SK-N-SH (cell line): ENCODE measurements at regions not wholly inside any gene's neighbourhood (a gene's known extent, or its start where the extent isn't known, plus 50 kb on each side); places are given as distances from the start of the nearest gene placed in this dataset.

Source experiments
- CTCF ChIA-PET: fragments of 300-600, 350-600 bp; formaldehyde crosslinking; extraction: SDS; loops from one replicate; lab custom pipeline; 2021; lab: Yijun Ruan, JAX
- POLR2A ChIA-PET: fragments of 350-600 bp; sonication (Branson Sonifier 250); formaldehyde crosslinking; extraction: SDS; loops from one replicate; lab custom pipeline; 2020; ENCODE audit warnings: antibody characterized with exemption, inconsistent platforms; lab: Yijun Ruan, JAX
- DNase-seq: peaks from one replicate; pipeline ENCODE4 v3.0.0; 2012
- H2AFZ ChIP-seq: fragments of 200-600 bp; sonication (generic); 2 replicates; pipeline ENCODE4 v1.8.1; 2016; ENCODE audit warnings: antibody characterized with exemption, mild to moderate bottlenecking, low read depth
- H3F3A ChIP-seq: fragments of 200-600 bp; sonication (generic); replicated peaks from 2 replicates; pipeline ENCODE3; 2016; ENCODE audit warnings: antibody characterized with exemption, mild to moderate bottlenecking; ENCODE audit not compliant: insufficient read depth
- H3K27ac ChIP-seq, 2 experiments: fragments of 200-500 bp in 1 of 2; fragments of 200-600 bp in 1 of 2; sonication (Bioruptor generic) in 1 of 2; sonication (generic), shearing (Covaris generic) in 1 of 2; 2 replicates each; pipeline versions ENCODE4 v1.5.1 to v1.6.1; 2014 to 2016; ENCODE audit warnings: low read depth in 2 of 2, inconsistent platforms in 1 of 2, low read length in 1 of 2, mild to moderate bottlenecking in 1 of 2, mixed read lengths in 1 of 2
- H3K27me3 ChIP-seq: fragments of 200-600 bp; sonication (generic), shearing (Covaris generic); 2 replicates; pipeline ENCODE4 v1.6.1; 2016; ENCODE audit warnings: mixed run types; ENCODE audit not compliant: insufficient read depth
- H3K36me3 ChIP-seq, 2 experiments: fragments of 200-500 bp in 1 of 2; fragments of 200-600 bp in 1 of 2; sonication (Bioruptor generic) in 1 of 2; sonication (generic) in 1 of 2; replicated peaks in 1 of 2; 2 replicates each; pipeline versions ENCODE3 to v1.5.1; 2014 to 2016; ENCODE audit warnings: low read length in 1 of 2, mild to moderate bottlenecking in 1 of 2; ENCODE audit not compliant: insufficient read depth in 2 of 2, control insufficient read depth in 1 of 2
- H3K4me1 ChIP-seq, 2 experiments: fragments of 200-500 bp in 1 of 2; fragments of 200-600 bp in 1 of 2; sonication (Bioruptor generic) in 1 of 2; sonication (generic), shearing (Covaris generic) in 1 of 2; 2 replicates each; pipeline versions ENCODE4 v1.5.1 to v1.6.1; 2014 to 2016; ENCODE audit warnings: low read depth in 1 of 2, low read length in 1 of 2, mixed run types in 1 of 2; ENCODE audit not compliant: insufficient read depth in 2 of 2, control insufficient read depth in 1 of 2
- H3K4me2 ChIP-seq: fragments of 200-600 bp; sonication (generic), shearing (Covaris generic); 2 replicates; pipeline ENCODE4 v1.6.1; 2017; ENCODE audit warnings: mixed run types
- H3K4me3 ChIP-seq, 2 experiments: fragments of 200-500 bp in 1 of 2; fragments of 200-600 bp in 1 of 2; sonication (Bioruptor generic) in 1 of 2; sonication (generic), shearing (Covaris generic) in 1 of 2; 2 replicates each; pipeline versions ENCODE4 v1.5.1 to v1.8.1; 2014 to 2016; ENCODE audit warnings: low read depth in 2 of 2, inconsistent platforms in 1 of 2, low read length in 1 of 2, mild to moderate bottlenecking in 1 of 2, mixed read lengths in 1 of 2, moderate library complexity in 1 of 2
- H3K79me2 ChIP-seq: fragments of 200-600 bp; sonication (generic); 2 replicates; pipeline ENCODE4 v1.8.1; 2017; ENCODE audit warnings: mild to moderate bottlenecking; ENCODE audit not compliant: insufficient read depth
- H3K9ac ChIP-seq: fragments of 200-600 bp; sonication (generic); 2 replicates; pipeline ENCODE4 v1.6.1; 2017; ENCODE audit warnings: mixed run types
- H3K9me2 ChIP-seq: fragments of 200-600 bp; sonication (generic); 2 replicates; pipeline ENCODE4 v1.6.1; 2017; ENCODE audit warnings: mixed run types
- H3K9me3 ChIP-seq: fragments of 200-600 bp; sonication (generic); 2 replicates; pipeline ENCODE4 v1.6.1; 2017; ENCODE audit warnings: mixed run types, mild to moderate bottlenecking, moderate library complexity
- H4K20me1 ChIP-seq: fragments of 200-600 bp; sonication (generic); 2 replicates; pipeline ENCODE4 v1.6.1; 2017; ENCODE audit warnings: mild to moderate bottlenecking, mixed run types; ENCODE audit not compliant: insufficient read depth
- CHD2 ChIP-seq: fragments of 150-350 bp; IDR thresholded peaks from 2 replicates; pipeline ENCODE4 v1.6.1; 2018; ENCODE audit warnings: low read length; ENCODE audit not compliant: partially characterized antibody
- GABPA ChIP-seq: IDR thresholded peaks from 2 replicates; pipeline ENCODE4 v1.4.0; 2012; ENCODE audit warnings: low read depth, mild to moderate bottlenecking
- IRF3 ChIP-seq: fragments of 150-350 bp; IDR thresholded peaks from 2 replicates; pipeline ENCODE4 v1.6.1; 2016; ENCODE audit warnings: mild to moderate bottlenecking, low read depth, low read length
- JUND ChIP-seq: IDR thresholded peaks from 2 replicates; pipeline ENCODE4 v1.4.0; 2012
- MXI1 ChIP-seq: IDR thresholded peaks from 2 replicates; pipeline ENCODE4 v1.6.1; 2012; ENCODE audit warnings: mild to moderate bottlenecking, low read depth, low read length, improper control_type of control experiment
- NFIC ChIP-seq: IDR thresholded peaks from 2 replicates; pipeline ENCODE4 v1.4.0; 2012; ENCODE audit warnings: borderline replicate concordance
- PBX3 ChIP-seq: IDR thresholded peaks from 2 replicates; pipeline ENCODE4; 2012
- RAD21 ChIP-seq: IDR thresholded peaks from 2 replicates; pipeline ENCODE4 v1.6.1; 2012; ENCODE audit warnings: mild to moderate bottlenecking, low read length
- RCOR1 ChIP-seq: fragments of 150-350 bp; IDR thresholded peaks from 2 replicates; pipeline ENCODE4 v1.6.1; 2017; ENCODE audit warnings: antibody characterized with exemption, low read length
- REST ChIP-seq: IDR thresholded peaks from 2 replicates; pipeline ENCODE4 v1.6.1; 2012; ENCODE audit warnings: mild to moderate bottlenecking, low read depth, low read length, moderate library complexity
- RXRA ChIP-seq: IDR thresholded peaks from 2 replicates; pipeline ENCODE4 v1.4.0; 2012; ENCODE audit warnings: low read depth, mild to moderate bottlenecking, borderline replicate concordance
- SMC3 ChIP-seq: IDR thresholded peaks from 2 replicates; pipeline ENCODE4 v1.6.1; 2012; ENCODE audit warnings: low read depth, low read length, improper control_type of control experiment
- TAF1 ChIP-seq: IDR thresholded peaks from 2 replicates; pipeline ENCODE4 v1.6.1; 2012; ENCODE audit warnings: low read depth, mild to moderate bottlenecking, low read length, moderate library complexity, borderline replicate concordance
- TCF12 ChIP-seq: IDR thresholded peaks from 2 replicates; pipeline ENCODE4 v1.4.0; 2012
- USF1 ChIP-seq: IDR thresholded peaks from 2 replicates; pipeline ENCODE4 v1.4.0; 2012; ENCODE audit warnings: low read depth, borderline replicate concordance
- USF2 ChIP-seq: fragments of 150-350 bp; IDR thresholded peaks from 2 replicates; pipeline ENCODE4 v1.6.1; 2017; ENCODE audit warnings: antibody characterized with exemption, low read length, low read depth, borderline replicate concordance
- YY1 ChIP-seq: IDR thresholded peaks from 2 replicates; pipeline ENCODE4 v1.4.0; 2012; ENCODE audit warnings: low read depth, mild to moderate bottlenecking
- ZBTB33 ChIP-seq: IDR thresholded peaks from 2 replicates; pipeline ENCODE4 v1.4.0; 2012; ENCODE audit warnings: low read depth, borderline replicate concordance

GRCh38 chr18:30810580-30810979, 232.0 kb downstream of the DSC3 start:
- no peak for DNase-seq
- Histone ChIP-seq H3F3A (no peaks in the 10 kb centered on the region), H2AFZ (no peak overlapping the region), H3K27ac (no peak overlapping the region), H3K27me3 (no peaks in the 10 kb centered on the region), H3K4me3 (no peak overlapping the region), H3K4me1 (no peaks in the 10 kb centered on the region), H3K9me2 (no peaks in the 10 kb centered on the region), H3K79me2 (no peaks in the 10 kb centered on the region), H3K36me3 (no peaks in the 10 kb centered on the region), H3K9ac (no peak overlapping the region), H4K20me1 (no peaks in the 10 kb centered on the region), H3K4me2 (no peak overlapping the region), H3K9me3 (no peaks in the 10 kb centered on the region)
- no peak for TF ChIP-seq REST
- TF ChIP-seq JUND = no peak
- CTCF ChIA-PET = no interaction called here
- POLR2A ChIA-PET = no interaction called here

- H3K27ac ChIP-seq = no peak overlapping the region
- no peaks in the 10 kb centered on the region for H3K79me2 ChIP-seq
- DNase-seq = no peak
- no peak overlapping the region for H3K9ac ChIP-seq
- H3K27me3 ChIP-seq = no peaks in the 10 kb centered on the region
- TF ChIP-seq RAD21 = no peak
- no peak for TF ChIP-seq PBX3
- TF ChIP-seq RCOR1 = no peak
- no peak for TF ChIP-seq CHD2
- no peak for TF ChIP-seq NFIC
- TF ChIP-seq SMC3 = no peak
- TF ChIP-seq ZBTB33 = no peak
- TF ChIP-seq YY1 = no peak
- TF ChIP-seq TCF12 = no peak
- no peak for TF ChIP-seq USF1
- no peak for TF ChIP-seq TAF1
- no peak for TF ChIP-seq MXI1
- TF ChIP-seq GABPA = no peak
- TF ChIP-seq USF2 = no peak
- no peak for TF ChIP-seq JUND
- TF ChIP-seq RXRA = no peak
- TF ChIP-seq IRF3 = no peak
- H3K4me1 ChIP-seq = no peaks in the 10 kb centered on the region
- H3K9me3 ChIP-seq = no peaks in the 10 kb centered on the region
- POLR2A ChIA-PET = no interaction called here
- H3K4me3 ChIP-seq = no peak overlapping the region
- H3K9me2 ChIP-seq = no peaks in the 10 kb centered on the region
- no peaks in the 10 kb centered on the region for H4K20me1 ChIP-seq
- H3K4me2 ChIP-seq = no peak overlapping the region
- CTCF ChIA-PET = no interaction called here
- H2AFZ ChIP-seq = no peak overlapping the region
- no peaks in the 10 kb centered on the region for H3F3A ChIP-seq
- H3K36me3 ChIP-seq = no peaks in the 10 kb centered on the region
These were observed 235.7 kb downstream of the DSC3 start for GRCh38 chr18:30806823-30807222.
